ENCODE measurements at regions not wholly inside any gene's neighbourhood (a gene's known extent, or its start where the extent isn't known, plus 50 kb on each side); places are given as distances from the start of the nearest gene placed in this dataset.

GRCh38 chr14:56885825-56886224 lies 75.5 kb upstream of the OTX2 start:
- TF ChIP-seq GATA3 (IDR thresholded peaks at IDR 0.05; ENCODE audit: low read depth, low read length) (no peak), GATA2 (IDR thresholded peaks at IDR 0.05; ENCODE audit: low read depth, low read length) (no peak)
